Karpas-422 (cell line): ENCODE measurements at regions not wholly inside any gene's neighbourhood (a gene's known extent, or its start where the extent isn't known, plus 50 kb on each side); places are given as distances from the start of the nearest gene placed in this dataset.

Experiments used
- DNase-seq: peaks from one replicate; pipeline ENCODE4 v3.0.0-alpha.2; 2015
- H2AFZ ChIP-seq: fragments of 200-600 bp; sonication (generic); 2 replicates; pipeline ENCODE4 v1.6.1; 2014; ENCODE audit warnings: antibody characterized with exemption, low read length, mixed read lengths
- H3K27ac ChIP-seq: fragments of 200-600 bp; sonication (generic); 2 replicates; pipeline ENCODE4 v1.5.1; 2014; ENCODE audit warnings: mild to moderate bottlenecking, low read length, moderate library complexity
- H3K27me3 ChIP-seq: fragments of 200-600 bp; sonication (generic); 2 replicates; pipeline ENCODE4 v1.6.1; 2014; ENCODE audit warnings: low read length, mixed read lengths
- H3K36me3 ChIP-seq: fragments of 200-600 bp; sonication (generic); 2 replicates; pipeline ENCODE4 v1.6.1; 2014; ENCODE audit warnings: low read length, mixed read lengths; ENCODE audit not compliant: insufficient read depth
- H3K4me1 ChIP-seq: fragments of 200-600 bp; sonication (generic); 2 replicates; pipeline ENCODE4 v1.6.1; 2014; ENCODE audit warnings: mild to moderate bottlenecking, low read length, mixed read lengths
- H3K4me2 ChIP-seq: fragments of 200-600 bp; sonication (generic); 2 replicates; pipeline ENCODE4 v1.6.1; 2014; ENCODE audit warnings: low read length, low read depth, mild to moderate bottlenecking; ENCODE audit not compliant: poor library complexity, severe bottlenecking
- H3K4me3 ChIP-seq: fragments of 200-600 bp; sonication (generic); 2 replicates; pipeline ENCODE4 v1.5.1; 2014; ENCODE audit warnings: mild to moderate bottlenecking, antibody characterized with exemption, low read length, mixed read lengths
- H3K79me2 ChIP-seq: fragments of 200-600 bp; sonication (generic); 2 replicates; pipeline ENCODE4 v1.6.1; 2014; ENCODE audit warnings: mild to moderate bottlenecking, low read length, mixed read lengths
- H3K9ac ChIP-seq: fragments of 200-600 bp; sonication (generic); 2 replicates; pipeline ENCODE4 v1.6.0; 2014; ENCODE audit warnings: low read length
- H3K9me2 ChIP-seq: fragments of 200-600 bp; sonication (generic), shearing (Covaris generic); replicated peaks from 2 replicates; pipeline ENCODE4 v1.6.0; 2014; ENCODE audit warnings: mild to moderate bottlenecking, low read length, moderate library complexity; ENCODE audit not compliant: insufficient read depth
- H3K9me3 ChIP-seq: fragments of 300-700, 200-600 bp; sonication (generic); 2 replicates; pipeline ENCODE4 v1.6.1; 2014; ENCODE audit warnings: low read length, mixed read lengths
- H4K20me1 ChIP-seq: fragments of 200-600 bp; sonication (generic); 2 replicates; pipeline ENCODE4 v1.6.1; 2014; ENCODE audit warnings: mild to moderate bottlenecking, antibody characterized with exemption, low read length, low read depth; ENCODE audit not compliant: insufficient read depth

DNA sequence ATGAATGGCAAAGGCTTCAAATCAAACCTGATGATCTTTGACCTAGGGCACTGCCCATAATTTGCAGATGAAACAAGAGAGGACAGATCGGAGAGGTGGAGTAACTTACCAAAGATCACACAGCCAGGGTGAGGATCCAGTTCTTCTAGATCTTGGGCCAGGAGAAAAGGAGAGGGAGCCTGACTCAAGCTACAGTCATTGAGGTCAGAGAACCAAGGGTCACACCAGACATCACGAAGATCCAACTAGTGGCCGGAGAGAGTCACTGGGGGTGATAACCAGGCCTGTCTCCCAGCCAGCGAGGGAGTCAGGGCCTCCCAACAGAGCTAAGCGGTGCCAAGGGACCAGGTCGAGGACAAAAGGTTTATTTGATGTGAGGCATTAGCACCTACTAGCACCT, 115.0 kb downstream of the RIPK4 start:
- H3K9ac ChIP-seq: no peak overlapping the region
- no peaks in the 10 kb centered on the region for H3K9me2 ChIP-seq
- no peak for DNase-seq
- no peaks in the 10 kb centered on the region for H4K20me1 ChIP-seq
- no peak overlapping the region for H3K27ac ChIP-seq
- H3K4me2 ChIP-seq: no peak overlapping the region
- no peaks in the 10 kb centered on the region for H3K27me3 ChIP-seq
- H3K4me1 ChIP-seq: no peaks in the 10 kb centered on the region
- no peak overlapping the region for H3K4me3 ChIP-seq
- no peaks in the 10 kb centered on the region for H3K79me2 ChIP-seq
- H3K36me3 ChIP-seq: no peaks in the 10 kb centered on the region
- H3K9me3 ChIP-seq: no peaks in the 10 kb centered on the region
- H2AFZ ChIP-seq: no peak overlapping the region

- no peak overlapping the region for H2AFZ ChIP-seq
- no peak overlapping the region for H3K9ac ChIP-seq
- no peak overlapping the region for H3K27ac ChIP-seq
- H3K4me1 ChIP-seq: no peaks in the 10 kb centered on the region
- DNase-seq: no peak
- H4K20me1 ChIP-seq: no peaks in the 10 kb centered on the region
- no peaks in the 10 kb centered on the region for H3K79me2 ChIP-seq
- no peak overlapping the region for H3K4me3 ChIP-seq
- no peaks in the 10 kb centered on the region for H3K9me3 ChIP-seq
- H3K4me2 ChIP-seq: no peak overlapping the region
- H3K36me3 ChIP-seq: no peaks in the 10 kb centered on the region
- no peaks in the 10 kb centered on the region for H3K9me2 ChIP-seq
- no peaks in the 10 kb centered on the region for H3K27me3 ChIP-seq
These were observed 115.4 kb downstream of the RIPK4 start for GRCh38 chr21:41651406-41651805.

DNA sequence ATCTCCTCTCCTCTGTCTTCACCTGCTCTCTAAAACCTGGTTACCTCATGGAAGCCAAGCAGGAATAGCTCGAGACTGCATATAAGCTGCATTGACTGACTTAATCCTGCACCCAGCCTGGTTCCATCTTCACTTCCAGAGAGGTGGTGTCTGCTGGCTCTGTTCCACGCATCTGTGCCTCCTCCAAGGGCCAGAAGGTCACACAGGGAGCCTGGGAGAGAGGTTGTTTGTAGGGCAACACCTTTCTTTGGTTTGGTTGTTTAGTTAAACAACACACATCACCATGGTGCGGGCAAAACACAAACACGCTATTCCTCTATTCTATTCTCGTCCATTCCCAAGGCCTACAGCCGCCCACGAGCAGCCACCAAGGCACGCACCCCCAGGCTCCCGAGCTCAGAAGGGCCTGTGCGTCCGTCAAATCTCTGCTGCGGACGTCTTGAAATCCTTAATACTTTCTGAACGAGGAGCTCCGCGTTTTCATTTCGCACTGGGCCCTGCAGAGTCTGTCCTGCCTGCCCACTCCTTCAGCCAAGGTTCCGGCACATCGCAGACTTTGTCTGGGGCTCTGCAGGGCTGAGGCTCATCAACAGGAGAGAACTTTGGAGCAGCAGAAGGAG, 116.2 kb downstream of the RIPK4 start:
- H4K20me1 ChIP-seq: no peaks in the 10 kb centered on the region
- no peak overlapping the region for H3K4me2 ChIP-seq
- no peaks in the 10 kb centered on the region for H3K79me2 ChIP-seq
- no peaks in the 10 kb centered on the region for H3K27me3 ChIP-seq
- H3K27ac ChIP-seq: no peak overlapping the region
- H3K9me2 ChIP-seq: no peaks in the 10 kb centered on the region
- no peak for DNase-seq
- no peak overlapping the region for H3K4me3 ChIP-seq
- no peaks in the 10 kb centered on the region for H3K36me3 ChIP-seq
- H3K9me3 ChIP-seq: no peaks in the 10 kb centered on the region
- H3K4me1 ChIP-seq: no peaks in the 10 kb centered on the region
- H3K9ac ChIP-seq: no peak overlapping the region
- H2AFZ ChIP-seq: no peak overlapping the region

DNA sequence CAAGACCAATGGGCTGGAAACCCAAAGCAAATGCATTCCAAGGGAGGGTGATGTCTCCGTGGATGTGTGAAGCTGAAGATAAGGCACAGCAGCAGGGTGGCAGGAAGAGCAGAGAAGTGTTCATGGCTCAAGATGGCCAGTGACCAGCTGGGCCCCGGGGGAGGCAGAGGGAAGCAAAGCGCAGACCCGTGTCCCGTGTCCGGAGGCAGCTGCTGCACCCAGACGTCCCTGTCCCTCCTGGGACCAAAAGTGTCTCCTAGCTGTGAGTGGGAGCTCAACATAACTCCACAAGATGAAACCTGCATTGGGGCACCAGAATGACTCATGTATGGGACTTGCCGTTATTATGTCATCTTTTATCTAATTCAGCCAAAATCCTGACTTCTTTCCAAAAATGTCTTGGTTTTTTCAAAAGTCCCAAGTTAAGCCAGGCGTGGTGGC, 118.2 kb downstream of the RIPK4 start:
- Histone ChIP-seq H3K36me3 (no peaks in the 10 kb centered on the region), H3K9ac (no peak overlapping the region), H3K27ac (no peak overlapping the region), H3K27me3 (no peaks in the 10 kb centered on the region), H3K4me3 (no peak overlapping the region), H3K4me2 (no peak overlapping the region), H2AFZ (no peak overlapping the region), H3K9me2 (no peaks in the 10 kb centered on the region), H3K9me3 (no peaks in the 10 kb centered on the region), H3K4me1 (no peaks in the 10 kb centered on the region), H4K20me1 (no peaks in the 10 kb centered on the region), H3K79me2 (no peaks in the 10 kb centered on the region)
- no peak for DNase-seq

- Histone ChIP-seq H3K4me2 (no peak overlapping the region), H3K9ac (no peak overlapping the region), H3K9me2 (no peaks in the 10 kb centered on the region), H3K9me3 (no peaks in the 10 kb centered on the region), H3K27ac (no peak overlapping the region), H3K4me3 (no peak overlapping the region), H3K36me3 (no peaks in the 10 kb centered on the region), H2AFZ (no peak overlapping the region), H3K27me3 (no peaks in the 10 kb centered on the region), H3K4me1 (no peaks in the 10 kb centered on the region), H4K20me1 (no peaks in the 10 kb centered on the region), H3K79me2 (no peaks in the 10 kb centered on the region)
- DNase-seq: no peak
These were observed 118.9 kb downstream of the RIPK4 start for GRCh38 chr21:41647806-41648561.

DNA sequence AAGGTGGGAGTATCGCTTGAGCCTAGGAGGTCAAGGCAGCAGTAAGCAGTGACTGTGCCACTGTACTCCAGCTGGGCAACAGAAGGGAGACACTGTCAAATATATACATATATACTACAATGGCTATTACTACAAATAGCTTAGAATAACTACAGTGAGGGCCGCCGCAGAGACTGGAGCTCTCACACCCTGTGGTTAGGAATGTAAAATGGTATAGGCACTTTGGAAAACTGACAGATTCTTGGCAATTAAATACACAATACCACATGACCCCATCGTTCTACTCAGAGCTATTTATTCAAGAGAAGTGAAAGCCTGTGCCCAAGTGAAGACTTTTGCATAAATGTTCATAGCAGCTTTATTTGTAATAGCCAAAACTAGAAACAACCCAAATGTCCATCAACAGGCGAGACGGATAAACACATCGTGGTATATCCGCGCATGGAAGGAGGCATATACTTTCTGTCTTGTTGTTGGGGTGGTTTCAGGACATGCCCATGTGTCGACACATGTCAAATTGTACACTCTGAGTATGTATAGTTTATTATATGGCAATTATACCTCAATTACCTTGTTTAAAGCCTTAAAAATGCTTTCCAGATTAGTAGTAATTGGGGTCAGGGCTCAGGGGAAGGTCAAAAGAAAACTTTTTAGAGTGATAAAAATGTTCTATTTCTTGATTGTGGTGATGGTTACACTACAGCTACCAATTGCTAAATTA, 123.4 kb downstream of the RIPK4 start:
- Histone ChIP-seq H3K9me3 (peaks cover under 1% of the 10 kb centered on the region; the same call in 1 of the 2 replicates), H2AFZ (no peak overlapping the region), H3K27me3 (no peaks in the 10 kb centered on the region), H3K9ac (no peak overlapping the region), H3K4me1 (no peaks in the 10 kb centered on the region), H3K4me3 (no peak overlapping the region), H4K20me1 (no peaks in the 10 kb centered on the region), H3K36me3 (no peaks in the 10 kb centered on the region), H3K9me2 (no peaks in the 10 kb centered on the region), H3K4me2 (no peak overlapping the region), H3K27ac (no peak overlapping the region), H3K79me2 (no peaks in the 10 kb centered on the region)
- no peak for DNase-seq

DNA sequence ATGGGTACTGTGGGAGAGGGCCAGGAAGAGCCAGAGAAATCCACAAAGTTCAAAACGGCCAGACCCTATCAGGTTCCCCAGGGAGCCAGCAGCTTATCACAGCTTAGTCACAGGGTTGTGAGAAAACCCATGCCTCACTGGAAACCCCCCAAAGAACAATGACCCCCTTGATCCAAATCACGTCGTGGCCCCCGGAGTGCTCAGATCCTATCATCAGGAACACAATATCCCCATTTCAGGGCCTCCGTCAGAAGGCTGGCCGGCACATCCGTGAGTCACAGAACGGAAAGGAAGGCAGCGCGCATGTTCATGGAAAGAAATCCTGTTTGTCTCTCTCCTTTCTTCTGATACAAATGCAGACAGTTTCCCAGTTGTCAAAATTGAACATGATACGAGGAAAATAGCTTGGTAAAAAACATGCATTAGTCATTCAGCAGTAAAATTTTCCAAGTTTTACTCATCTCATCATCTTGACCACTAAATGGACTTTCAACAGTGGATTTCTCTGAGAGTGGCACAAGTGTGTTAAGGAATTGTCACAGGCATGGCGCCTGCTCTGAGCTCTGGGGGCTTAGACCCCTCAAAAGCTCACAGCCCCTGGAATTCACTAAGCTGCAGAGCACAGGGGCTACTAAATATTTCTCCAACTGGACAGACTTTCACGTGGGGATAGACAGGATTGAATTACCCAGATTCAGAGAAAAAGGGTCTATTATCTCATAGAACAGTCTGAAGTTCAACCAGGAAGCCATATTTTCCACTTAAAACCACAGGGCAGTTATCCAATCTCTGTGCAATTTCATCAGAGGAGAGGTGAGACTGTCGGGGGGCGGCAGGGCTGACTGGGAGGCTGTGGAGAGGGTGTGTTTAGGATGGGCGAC, 124.8 kb downstream of the RIPK4 start:
- no peak overlapping the region for H3K9ac ChIP-seq
- H3K27me3 ChIP-seq: no peaks in the 10 kb centered on the region
- no peak overlapping the region for H3K4me2 ChIP-seq
- no peak overlapping the region for H2AFZ ChIP-seq
- no peak for DNase-seq
- no peak overlapping the region for H3K4me3 ChIP-seq
- no peaks in the 10 kb centered on the region for H3K79me2 ChIP-seq
- no peak overlapping the region for H3K27ac ChIP-seq
- H3K9me2 ChIP-seq: no peaks in the 10 kb centered on the region
- no peaks in the 10 kb centered on the region for H3K4me1 ChIP-seq
- H3K36me3 ChIP-seq: no peaks in the 10 kb centered on the region
- peaks cover 4% of the 10 kb centered on the region; the same call in 1 of the 2 replicates for H3K9me3 ChIP-seq
- no peaks in the 10 kb centered on the region for H4K20me1 ChIP-seq

GRCh38 chr21:41641510-41641815, 125.4 kb downstream of the RIPK4 start:
- Histone ChIP-seq H3K27ac (no peak overlapping the region), H3K4me1 (no peaks in the 10 kb centered on the region), H3K9me2 (no peaks in the 10 kb centered on the region), H2AFZ (no peak overlapping the region), H3K27me3 (no peaks in the 10 kb centered on the region), H3K36me3 (no peaks in the 10 kb centered on the region), H3K79me2 (no peaks in the 10 kb centered on the region), H4K20me1 (no peaks in the 10 kb centered on the region), H3K9ac (no peak overlapping the region), H3K4me2 (no peak overlapping the region), H3K9me3 (peaks cover 4% of the 10 kb centered on the region; the same call in 1 of the 2 replicates), H3K4me3 (no peak overlapping the region)
- DNase-seq: no peak
